ENCODE measurements at regions not wholly inside any gene's neighbourhood (a gene's known extent, or its start where the extent isn't known, plus 50 kb on each side); places are given as distances from the start of the nearest gene placed in this dataset.
"Not testable (repeated sequence)": the region's sequence is repeated elsewhere in the genome, so short reads cannot be mapped to it uniquely, and the experiment has no call there.

DNA sequence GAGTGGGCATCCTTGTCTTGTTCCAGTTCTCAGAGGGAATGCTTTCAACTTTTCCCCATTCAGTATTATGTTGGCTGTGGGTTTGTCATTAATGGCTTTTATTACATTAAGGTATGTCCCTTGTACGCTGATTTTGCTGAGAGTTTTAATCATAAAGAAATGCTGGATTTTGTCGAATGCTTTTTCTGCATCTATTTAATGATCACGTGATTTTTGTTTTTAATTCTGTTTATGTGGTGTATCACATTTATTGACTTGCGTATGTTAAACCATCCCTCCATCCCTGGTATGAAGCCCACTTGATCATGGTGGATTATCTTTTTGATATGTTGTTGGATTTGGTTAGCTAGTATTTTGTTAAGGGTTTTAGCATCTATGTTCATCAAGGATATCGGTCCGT is 266.9 kb upstream of the DIPK2B start:
- DNase-seq = not testable (repeated sequence)

DNA sequence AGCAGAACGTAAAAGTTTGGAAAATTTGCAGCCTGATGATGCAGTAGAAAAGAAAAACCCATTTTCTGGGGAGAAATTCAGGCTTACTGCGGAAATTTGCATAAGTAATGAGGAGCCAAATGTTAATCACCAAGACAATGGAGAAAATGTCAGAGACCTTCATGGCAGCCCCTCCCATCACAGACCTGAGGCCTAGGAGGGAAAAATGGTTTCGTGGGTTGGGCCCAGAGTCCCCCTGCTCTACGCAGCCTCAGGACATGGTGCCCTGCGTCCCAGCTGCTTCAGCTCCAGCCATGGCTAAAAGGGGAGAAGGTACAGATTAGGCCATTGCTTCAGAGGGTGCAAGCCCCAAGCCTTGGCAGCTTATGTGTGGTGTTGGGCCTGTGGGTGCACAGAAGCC is 255.1 kb upstream of the DIPK2B start:
- DNase-seq = not testable (repeated sequence)

- DNase-seq = no peak
Observed at GRCh38 chrX:45454290-45454689, 253.6 kb upstream of the DIPK2B start.

GRCh38 chrX:45449982-45450381 is 249.3 kb upstream of the DIPK2B start:
- DNase-seq = no peak

GRCh38 chrX:45447995-45448394 is 247.3 kb upstream of the DIPK2B start:
- DNase-seq = peak in 1 of 5 experiments; percentile 6

GRCh38 chrX:45447331-45447730 is 246.7 kb upstream of the DIPK2B start:
- no peak for DNase-seq

- DNase-seq = peak in 1 of 5 experiments; percentile 47
Observed at GRCh38 chrX:45445745-45446412, 245.2 kb upstream of the DIPK2B start.

GRCh38 chrX:45437186-45437585 is 236.5 kb upstream of the DIPK2B start:
- no peak for DNase-seq

- DNase-seq = no peak
Observed at GRCh38 chrX:45435481-45435880, 234.8 kb upstream of the DIPK2B start.

GRCh38 chrX:45434231-45434630 is 233.6 kb upstream of the DIPK2B start:
- no peak for DNase-seq

DNA sequence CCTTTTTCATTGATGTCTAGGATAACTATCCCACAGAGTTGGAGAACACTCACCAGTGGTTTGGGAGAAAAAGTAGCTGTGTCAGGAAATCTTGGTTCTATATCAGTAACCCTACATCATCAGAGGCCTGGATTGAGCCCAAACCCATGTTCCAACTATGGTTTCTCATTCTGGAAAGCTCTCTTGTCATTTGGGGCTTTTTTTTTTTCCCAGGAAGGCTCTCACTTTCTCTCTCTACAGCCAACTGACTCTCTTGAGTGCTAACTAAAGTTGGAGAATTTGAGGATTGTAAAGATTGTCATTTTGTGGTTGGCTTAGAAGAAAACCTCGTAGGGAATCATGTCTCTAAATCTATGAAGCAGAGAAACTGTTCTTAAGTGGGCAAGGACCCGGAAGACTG is 228.2 kb upstream of the DIPK2B start:
- DNase-seq = no peak

- DNase-seq = no peak
Observed at GRCh38 chrX:45424326-45424725, 223.7 kb upstream of the DIPK2B start.

- DNase-seq = no peak
Observed at GRCh38 chrX:45422216-45422925, 221.7 kb upstream of the DIPK2B start.

GRCh38 chrX:45421806-45422205 is 221.1 kb upstream of the DIPK2B start:
- DNase-seq = no peak

DNA sequence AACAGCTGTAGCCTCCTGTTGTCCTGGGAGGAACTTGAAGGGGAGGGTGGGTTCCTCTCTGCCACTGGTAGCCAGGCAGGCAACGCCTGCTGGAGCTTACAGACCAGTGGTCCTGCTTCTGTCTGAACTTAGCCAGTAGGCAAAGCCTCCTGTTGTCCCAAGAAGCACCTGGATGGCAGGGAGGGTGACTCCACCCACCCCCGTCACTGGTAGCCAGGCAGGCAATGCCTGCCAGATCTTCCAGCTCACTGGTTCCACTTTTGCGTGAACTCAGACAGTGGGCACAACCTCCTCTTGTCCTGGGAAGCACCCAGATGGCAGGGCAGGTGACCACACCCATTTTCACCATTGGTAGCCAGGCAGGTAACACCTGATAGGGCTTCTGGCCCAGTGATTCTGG is 203.5 kb upstream of the DIPK2B start:
- no peak for DNase-seq

DNA sequence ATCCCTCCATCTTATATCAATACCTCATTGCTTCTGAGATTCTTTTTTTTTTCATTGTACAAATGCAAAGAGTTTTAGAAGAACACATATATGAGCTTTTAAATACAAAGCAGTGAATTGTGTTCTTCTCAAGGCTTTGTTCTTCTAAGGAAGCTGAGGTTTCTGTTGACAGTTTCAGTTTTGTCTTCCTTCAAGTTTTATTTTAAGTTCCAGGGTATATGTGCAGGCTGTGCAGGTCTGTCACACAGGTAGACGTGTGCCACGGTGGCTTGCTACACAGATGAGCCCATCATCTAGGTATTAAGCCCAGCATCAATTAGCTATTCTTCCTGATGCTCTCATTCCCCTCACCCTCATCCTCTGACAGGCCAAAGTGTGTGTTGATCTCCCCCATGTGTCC is 201.2 kb upstream of the DIPK2B start:
- DNase-seq = peak in 1 of 5 experiments; percentile 0

GRCh38 chrX:45400951-45401725 is 200.5 kb upstream of the DIPK2B start:
- DNase-seq = not testable (repeated sequence)

GRCh38 chrX:45400027-45400779 is 199.5 kb upstream of the DIPK2B start:
- DNase-seq = no peak

GRCh38 chrX:45385757-45386156 is 185.1 kb upstream of the DIPK2B start:
- no peak for DNase-seq

DNA sequence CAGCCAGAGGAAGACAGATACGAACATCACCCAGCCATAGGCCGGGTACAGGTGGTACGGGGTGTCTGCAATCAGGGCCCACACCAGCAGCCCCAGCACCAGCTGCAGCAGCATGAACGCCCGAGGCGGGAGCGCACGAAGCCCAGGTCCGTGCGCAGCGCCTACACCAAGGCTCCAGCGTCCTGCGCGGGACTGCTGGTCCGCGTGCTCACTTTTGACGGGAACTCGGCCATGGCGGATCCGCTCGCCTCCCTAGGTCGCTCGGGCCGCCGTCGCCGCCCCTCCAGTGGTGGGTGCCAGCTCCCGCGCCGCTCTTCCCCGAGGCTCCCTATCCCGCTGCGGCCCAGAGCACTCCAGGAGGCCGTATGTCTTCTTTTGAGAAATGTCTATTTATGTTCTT is 181.2 kb upstream of the DIPK2B start:
- DNase-seq = no peak

GRCh38 chrX:45381366-45381765 is 180.7 kb upstream of the DIPK2B start:
- DNase-seq = no peak

DNA sequence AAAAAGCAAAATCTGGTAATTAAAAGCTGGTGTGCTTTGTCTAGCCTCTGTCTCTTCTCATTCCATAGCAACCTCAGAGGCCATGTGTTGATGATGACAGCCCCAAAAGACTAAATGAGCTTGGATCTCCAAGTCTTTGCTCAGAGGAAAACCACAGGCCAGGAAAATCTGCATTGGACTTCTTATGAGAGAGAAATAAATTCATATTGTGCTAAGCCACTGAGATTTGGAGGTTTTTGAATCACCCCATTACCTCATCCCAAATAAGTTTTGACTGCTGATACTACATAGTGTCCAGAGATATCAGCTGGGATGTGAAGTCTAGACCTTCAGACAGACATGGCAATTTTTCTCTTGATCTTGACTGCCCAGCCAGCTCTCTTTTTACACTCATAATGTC is 178.6 kb upstream of the DIPK2B start:
- no peak for DNase-seq

DNA sequence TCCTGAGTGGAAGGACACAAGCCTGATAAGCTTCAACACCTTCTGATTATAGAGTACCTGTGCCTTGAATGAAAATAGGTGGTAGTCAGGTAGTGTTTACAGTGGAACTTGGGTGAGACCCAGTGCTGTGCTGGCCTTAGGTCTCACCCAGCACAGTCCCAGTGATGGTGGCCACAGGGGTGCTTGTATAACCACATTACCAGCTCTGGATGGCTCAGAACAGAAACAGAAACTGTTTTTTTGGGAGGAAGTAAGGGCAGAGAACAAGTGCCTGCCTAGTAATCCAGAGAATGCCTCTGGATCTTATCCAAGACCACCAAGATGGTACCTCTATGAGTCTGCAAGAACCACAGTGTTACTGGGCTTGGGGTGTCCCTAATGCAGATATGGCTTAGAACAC is 171.5 kb upstream of the DIPK2B start:
- DNase-seq = peak in 1 of 5 experiments; percentile 32

Measured in T-helper 2 cell (primary cell).